ENCODE measurements at regions not wholly inside any gene's neighbourhood (a gene's known extent, or its start where the extent isn't known, plus 50 kb on each side); places are given as distances from the start of the nearest gene placed in this dataset.

- no peak for TF ChIP-seq CTCF (conservative IDR thresholded peaks at IDR 0.05 in 1 of 2, IDR thresholded peaks at IDR 0.05 in 1 of 2; ENCODE audit: low read depth in 1 of 2, low read length in 2 of 2)
- no peak for TF ChIP-seq EZH2 (IDR thresholded peaks at IDR 0.05; ENCODE audit: low read length, missing control alignments)
Observed at GRCh38 chr16:6827267-6827666, 505.4 kb upstream of the RBFOX1 start.

All from fibroblast of lung (primary cell).